GM19463 (cell line): ENCODE measurements at regions not wholly inside any gene's neighbourhood (a gene's known extent, or its start where the extent isn't known, plus 50 kb on each side); places are given as distances from the start of the nearest gene placed in this dataset.

ENCODE experiments used
- ATAC-seq: cut with Tn5 transposase; IDR thresholded peaks from one replicate; pipeline ENCODE4 v1.9.1; 2021; ENCODE audit warnings: mild to moderate bottlenecking, moderate library complexity; ENCODE audit not compliant: unreplicated experiment

DNA sequence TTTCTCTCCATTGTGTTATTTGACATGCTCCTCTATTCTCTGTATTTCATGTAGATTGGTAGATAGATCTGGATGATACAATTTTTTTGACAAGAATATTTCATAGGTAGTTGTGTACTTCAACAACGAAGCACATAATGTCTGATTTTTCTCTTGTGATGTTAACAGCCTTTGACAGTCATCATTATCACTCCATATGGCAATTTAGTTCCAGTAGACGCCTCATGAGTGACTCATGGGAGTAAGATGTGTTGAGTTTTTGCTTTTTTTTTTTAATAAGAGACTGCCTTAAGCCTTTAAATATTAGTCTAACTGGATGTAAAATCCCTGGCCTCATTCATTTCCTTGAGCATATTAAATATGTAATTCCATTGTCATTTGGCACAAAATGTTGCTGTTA is 123.5 kb upstream of the ZNF32 start:
- no peak for ATAC-seq

DNA sequence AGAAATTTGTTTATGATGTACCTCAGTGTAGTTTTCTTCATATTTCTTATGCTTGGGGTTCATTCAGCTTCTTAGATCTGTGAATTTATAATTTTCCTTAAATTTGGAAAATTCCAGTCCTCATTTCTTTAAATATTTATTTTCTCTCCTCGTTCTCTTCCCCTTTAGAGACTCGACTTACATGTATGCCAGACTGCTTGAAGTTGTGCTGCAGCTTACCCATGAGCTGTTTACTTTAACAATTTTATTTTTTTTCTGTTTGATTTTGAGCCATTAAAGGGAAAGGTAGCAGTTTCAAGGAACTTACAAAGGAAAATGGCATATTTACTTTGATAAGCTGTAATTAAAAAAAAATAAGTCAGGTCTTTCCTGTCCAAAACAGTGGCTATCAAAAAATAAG is 123.0 kb upstream of the ZNF32 start:
- ATAC-seq, result no peak

DNA sequence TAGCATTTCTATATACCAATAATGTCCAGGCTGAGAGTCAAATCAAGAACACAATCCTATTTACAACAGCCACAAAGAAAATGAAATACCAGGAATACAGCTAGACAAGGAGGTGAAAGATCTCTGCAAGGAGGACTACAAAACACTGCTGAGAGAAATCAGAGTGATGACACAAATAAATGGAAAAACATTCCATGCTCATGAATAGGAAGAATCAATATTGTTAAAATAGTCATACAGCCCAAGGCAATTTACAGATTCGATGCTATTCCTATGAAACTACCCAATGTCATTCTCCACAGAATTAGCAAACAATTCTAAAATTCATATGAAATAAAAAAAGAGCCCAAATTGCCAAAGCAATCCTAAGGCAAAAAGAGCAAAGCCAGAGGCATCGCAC is 116.8 kb upstream of the ZNF32 start:
- ATAC-seq, result no peak

DNA sequence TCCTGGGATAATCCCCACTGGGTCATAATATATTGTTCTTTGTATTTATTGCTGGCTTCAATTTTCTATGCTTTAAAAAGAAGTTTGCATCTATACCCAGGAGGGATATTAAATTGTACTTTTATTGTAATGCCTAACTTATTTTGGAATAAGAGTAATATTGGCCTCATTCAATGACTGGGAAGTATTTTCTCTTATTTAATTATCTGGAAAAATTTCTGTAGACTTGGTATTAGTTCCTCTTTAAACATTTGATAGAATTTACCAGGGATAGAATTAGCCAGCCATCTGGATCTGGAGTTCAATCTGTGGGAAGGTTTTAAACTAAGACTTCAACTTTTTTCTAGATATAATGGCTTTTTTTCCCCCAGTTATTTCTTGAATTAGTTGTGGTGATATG is 115.2 kb upstream of the ZNF32 start:
- no peak for ATAC-seq

DNA sequence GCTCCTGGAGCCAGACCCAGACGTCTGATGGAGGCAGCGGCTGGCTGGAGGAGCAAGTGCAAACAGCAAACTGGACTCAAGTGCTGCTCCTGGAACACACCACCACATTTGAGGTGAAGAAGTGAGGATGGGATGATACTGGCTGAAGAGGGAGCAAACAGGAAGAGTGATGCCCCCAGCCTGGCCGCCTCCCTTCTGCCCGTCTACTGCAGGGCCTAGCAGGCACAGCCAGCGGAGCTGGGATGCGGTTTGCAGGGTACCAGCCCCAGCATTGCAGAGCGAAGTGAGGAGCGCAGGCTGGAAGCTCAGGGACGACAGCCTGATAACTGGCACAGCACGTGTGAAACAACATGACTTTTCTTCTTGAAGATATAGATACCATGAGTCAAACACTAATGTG is 111.8 kb upstream of the ZNF32 start:
- ATAC-seq, result no peak

DNA sequence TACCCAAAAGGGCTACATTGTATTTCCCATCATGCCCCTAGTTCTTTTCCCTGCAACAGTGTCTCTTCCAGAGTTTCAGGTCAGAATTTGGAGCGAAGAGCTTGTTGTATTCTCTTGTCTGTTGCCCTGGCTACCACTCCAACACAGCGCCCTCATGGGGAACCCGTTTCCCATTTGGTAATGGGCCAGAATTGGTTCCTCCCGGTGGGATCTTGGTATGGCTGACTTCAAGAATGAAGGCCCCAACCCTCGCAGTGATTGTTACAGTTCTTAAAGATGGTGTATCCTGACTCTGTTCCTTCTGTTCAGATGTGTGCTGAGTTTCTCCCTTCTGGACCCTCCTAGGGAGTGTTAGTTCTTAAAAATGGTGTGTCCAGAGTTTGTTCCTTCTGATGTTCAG is 110.5 kb upstream of the ZNF32 start:
- no peak for ATAC-seq

DNA sequence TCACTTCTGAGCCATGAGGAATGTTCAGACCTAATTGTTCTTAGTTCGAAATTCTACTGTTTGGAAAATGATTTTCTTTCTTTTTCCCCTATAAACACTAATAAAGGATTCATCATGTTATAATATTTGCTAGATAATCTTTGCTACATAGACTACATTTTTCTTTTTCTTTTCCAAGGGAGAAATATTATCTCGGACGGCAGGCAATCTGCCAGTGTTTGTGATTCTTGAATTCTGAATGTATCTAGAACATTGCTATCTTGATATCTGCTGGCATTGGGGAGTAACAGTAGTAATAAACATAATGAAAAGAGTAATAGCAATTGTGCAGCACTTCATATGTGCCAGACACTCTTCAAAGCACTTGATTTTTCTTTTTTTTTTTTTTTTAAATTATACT is 107.7 kb upstream of the ZNF32 start:
- no peak for ATAC-seq

DNA sequence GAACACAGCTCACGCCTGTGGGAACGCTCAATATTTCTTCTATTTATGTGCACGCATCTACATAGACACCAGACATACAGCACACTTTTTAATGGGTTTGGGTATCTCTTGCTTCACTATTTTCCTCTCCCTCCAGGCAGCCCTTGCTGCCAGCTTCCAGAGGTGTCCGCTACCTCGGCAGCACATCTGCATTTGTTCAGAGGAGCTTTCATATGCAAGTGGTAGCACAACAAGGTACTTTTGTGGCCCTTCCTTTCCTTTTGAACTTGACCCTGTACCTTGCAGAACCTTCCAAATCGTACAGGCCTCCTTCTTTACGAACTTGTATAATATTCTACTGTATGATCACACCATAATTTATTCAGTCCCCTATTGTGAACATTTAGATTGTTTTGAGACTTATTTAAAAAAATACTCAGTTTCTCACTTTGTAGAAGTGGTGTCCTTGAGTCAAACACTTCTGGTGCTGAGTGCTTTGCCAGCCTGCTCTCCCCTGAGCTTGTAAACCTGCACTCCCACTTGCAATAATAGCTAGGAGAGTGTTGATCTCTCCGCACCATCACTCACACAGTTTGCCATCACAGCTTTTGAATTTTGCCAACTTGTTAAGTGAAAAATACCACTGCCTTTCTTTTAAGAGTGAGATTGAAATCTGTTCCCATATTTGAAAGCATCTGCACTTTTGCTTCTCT is 106.0 kb upstream of the ZNF32 start:
- no peak for ATAC-seq

DNA sequence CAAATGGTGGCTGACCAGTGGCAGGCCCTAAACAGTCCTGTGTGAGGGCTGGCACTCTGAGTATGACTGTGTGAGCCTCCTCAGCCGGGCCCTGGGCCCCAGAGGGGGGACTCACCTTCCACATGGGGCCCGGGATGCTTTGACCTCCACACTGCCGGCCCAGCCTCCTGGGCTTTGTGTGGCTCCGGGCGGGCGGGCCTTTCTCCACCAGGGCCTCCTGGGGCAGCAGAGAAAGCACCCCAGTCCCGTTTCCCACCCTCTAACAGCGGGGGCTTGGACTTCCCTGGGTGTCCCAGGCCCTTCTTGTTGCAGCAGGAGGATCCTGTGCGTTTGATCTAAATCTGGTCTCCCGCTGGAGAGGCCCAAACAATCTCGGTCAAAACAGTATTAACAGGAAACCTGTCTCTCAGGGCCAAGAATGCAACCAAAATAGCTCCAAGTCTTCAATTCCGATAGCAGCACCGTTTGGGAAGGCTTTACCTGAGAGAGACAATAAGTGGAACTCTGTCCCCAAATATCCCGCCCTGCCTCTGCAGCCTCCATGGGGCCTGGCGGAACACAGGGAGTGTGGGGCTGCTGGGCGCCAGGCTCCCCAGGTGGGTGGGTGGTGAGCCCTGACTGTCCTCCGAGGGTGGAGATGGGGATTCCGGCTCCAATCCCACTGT is 104.8 kb upstream of the ZNF32 start:
- ATAC-seq, result no peak

DNA sequence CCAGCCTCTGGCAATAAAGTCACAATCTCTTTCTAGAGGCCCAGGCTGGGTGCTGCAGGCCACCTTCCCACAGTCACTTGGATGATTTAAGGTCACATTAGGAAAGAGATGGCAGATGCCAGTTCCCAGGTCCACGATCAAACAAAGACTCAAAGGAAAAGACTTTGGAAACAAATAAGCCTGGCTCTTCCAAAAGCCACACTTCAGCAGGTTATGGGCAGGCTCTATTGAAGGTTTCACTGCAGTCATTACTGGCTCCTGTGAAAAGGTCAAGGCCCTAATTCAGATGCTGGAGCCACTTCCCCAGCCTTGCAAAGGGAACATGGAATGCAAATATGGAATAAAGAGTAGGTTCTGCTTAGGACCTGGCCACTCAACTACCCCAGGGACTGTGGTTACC is 104.0 kb upstream of the ZNF32 start:
- no peak for ATAC-seq

DNA sequence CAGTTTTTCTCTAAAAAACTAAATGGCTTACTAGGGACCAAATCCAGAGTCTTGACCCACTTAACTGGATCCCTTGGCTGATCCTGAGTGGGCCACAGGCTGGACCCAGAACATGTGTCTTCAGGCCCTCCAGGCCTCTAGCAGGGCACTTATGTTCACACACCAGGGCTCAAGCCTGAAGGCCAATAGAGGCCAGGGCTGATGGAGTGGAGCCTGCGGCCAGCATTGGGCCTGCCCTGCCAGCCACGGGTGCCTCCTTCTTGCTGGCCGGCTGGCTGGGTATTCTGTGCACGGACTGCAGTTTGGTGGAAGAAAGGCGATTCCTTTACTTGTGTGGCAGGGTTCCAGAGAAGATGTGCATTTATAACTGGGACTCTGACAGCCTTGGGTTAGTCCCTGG is 103.0 kb upstream of the ZNF32 start:
- no peak for ATAC-seq

DNA sequence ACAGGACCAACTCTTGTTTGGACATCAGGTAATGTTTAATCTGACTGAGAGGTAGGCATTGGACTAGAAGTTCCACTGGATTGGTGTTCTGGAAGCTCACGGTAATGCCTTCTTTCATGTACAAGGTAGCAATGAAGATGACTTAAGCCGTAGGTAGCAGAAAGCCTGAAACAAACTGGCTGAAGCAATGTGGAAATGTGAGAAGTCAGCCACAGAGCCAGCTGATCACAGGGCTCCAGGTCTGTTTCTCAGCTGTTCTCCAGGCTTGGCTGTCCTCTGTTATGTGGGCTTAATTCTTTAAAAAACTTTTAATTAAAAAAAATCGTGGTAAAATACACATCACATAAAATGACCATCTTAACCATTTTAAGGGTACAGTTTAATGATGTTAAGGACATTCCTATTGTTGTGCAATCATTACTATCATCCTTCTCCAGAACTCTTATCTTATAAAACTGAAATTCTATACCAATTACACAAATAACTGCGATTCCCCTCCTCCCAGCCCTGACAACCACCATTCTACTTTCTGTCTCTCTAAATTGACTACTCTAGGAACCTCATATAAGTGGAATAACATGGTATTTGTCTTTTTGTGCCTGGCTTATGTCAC is 101.4 kb upstream of the ZNF32 start:
- no peak for ATAC-seq

DNA sequence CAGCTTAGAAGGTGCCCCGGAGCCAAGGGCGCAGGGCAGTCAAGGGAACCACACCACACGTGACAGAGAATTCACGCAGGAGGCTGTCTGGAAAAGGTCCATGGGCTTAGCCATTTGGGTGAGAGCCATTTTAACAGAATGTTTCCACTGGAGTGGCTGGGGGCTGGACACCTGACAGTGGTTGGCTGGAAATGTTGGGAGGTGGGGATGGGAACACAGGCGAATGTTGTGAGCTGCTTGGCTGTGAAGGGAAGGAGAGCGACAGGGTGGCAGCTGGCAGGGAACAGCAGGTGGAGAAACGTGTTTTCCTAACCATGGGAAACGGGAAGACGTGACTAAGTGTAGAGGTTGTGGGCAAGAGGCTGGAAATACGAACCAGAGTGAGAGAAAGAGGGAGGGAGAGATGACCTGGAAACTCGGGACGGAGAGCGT is 100.5 kb upstream of the ZNF32 start:
- no peak for ATAC-seq

DNA sequence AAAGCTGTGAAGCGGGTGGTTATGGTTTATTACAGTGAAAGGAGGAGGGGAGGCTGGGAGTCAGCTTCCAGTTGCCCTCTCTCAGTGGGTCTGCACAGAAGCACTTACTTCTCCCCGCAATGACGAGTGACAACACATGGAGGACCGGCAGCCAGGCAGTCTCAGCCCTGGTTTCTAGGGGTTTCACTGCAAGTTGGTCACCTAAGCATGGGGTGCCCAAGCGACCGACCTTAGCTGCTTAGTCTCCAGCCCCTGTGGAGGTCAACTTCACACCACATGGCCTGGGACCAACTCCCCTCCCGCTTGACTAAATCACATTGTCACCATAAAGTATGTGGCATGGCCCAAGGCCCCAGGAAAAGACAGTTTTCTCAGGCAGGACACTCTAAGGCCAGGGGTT is 99.9 kb upstream of the ZNF32 start:
- no peak for ATAC-seq

DNA sequence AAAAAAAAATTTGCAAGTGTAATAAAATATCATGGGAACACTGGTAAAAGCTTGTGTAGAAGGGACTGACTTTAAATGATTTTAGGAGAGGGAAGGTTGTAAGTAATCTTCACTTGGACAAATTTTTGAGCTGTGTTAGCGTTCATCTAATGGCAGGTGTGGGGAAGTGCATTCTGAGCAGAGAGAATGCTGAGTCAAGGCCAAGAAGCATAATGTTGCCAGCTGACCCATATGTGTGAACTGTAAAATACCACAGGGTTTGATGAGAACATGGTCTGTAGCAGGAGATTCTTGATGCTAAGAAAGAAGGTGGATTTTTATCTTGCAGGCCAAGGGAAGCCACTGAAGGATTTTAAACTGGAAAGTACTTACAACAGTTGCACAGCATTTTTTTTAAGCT is 98.2 kb upstream of the ZNF32 start:
- ATAC-seq, result no peak

DNA sequence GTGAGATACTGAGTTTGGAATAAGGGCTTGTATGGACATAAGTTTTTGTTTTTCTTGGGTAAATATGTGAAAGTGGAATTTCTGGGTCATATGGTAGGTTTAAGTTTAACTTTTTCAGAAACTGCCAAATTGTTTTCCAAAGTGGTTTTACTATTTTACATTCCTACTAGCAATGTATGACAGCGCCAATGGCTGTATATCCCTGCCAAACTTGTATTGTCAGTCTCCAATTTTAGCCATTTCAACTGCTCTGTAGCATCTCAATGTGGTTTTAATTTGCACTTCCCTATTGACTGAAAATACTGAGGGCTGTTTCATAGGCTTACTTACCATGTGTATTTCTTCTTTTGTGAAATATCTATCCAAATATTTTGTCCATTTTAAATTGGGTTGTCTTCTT is 90.5 kb upstream of the ZNF32 start:
- no peak for ATAC-seq

DNA sequence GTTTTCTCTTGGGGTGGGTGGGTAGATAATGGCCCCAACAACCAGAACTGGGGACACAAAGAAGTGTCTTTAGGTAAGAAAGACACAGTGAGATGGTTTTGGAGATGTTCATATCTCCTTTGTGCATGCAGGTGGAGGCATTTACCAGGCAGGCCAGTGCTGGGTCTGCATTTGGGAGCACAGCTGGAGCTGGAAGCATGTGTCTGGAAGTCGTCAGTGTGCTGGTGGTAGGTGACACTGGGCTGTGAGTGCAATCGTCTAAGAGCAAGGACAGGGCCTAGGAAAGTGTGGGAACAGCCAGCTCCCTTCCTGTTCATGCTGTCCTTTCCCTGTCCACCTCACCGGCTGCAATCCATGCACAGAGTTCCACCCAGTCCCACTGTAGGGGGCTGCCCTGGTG is 88.3 kb upstream of the ZNF32 start:
- no peak for ATAC-seq

DNA sequence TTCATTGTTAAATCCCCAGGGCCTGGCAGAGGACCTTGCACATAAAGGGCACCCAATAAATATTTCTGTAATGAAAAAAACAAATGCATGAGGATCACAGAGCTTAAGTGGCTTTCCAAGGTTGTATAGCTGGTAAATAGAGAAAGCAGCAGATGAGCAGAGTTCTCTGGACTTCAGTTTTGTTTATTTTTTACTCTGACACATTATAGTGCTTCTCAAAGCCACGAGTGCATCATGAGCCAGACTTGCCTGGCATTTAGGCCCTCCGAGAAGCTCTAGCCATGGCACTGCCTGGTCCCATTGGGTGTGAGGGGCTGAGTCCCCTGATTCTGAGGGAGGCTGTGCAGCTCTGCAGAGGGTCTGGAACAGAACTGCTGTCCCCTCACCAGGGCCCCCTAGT is 87.2 kb upstream of the ZNF32 start:
- no peak for ATAC-seq

DNA sequence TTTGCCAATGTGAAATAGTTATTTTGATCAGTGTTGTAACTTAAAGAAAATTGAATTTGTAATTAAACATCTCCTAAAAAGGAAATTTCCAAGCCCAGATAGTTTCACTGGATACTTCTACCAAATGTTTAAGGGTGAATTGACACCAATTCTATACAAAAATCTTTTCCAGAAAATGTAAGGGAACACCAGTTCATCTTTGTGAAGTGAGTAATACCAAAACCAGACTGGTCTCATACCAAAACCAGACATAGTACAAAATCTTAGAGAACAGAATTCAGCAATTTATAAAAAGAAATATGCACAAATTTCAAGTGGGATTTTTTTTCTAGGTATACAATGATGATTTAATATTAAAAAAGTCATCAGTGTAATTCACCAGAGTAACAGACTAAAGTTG is 86.0 kb upstream of the ZNF32 start:
- ATAC-seq, result no peak

DNA sequence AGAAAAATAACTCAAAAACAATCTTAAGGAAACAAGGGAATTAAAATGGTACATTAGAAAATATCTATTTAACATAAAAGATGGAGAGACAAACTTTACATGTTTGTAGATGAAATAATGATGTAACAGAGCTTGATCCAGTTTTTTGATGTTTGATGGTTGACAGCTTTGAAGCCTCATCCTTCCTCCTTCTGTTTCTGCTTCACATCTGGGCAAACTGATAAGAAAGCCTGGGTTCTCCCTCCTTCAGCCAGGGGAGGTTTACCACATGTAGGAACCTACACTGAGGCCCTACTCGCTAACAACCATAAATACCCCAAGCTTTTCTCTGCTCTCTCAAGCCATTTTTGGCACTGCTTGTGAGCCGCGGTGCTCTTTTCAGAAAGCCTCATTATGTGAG is 82.8 kb upstream of the ZNF32 start:
- no peak for ATAC-seq

DNA sequence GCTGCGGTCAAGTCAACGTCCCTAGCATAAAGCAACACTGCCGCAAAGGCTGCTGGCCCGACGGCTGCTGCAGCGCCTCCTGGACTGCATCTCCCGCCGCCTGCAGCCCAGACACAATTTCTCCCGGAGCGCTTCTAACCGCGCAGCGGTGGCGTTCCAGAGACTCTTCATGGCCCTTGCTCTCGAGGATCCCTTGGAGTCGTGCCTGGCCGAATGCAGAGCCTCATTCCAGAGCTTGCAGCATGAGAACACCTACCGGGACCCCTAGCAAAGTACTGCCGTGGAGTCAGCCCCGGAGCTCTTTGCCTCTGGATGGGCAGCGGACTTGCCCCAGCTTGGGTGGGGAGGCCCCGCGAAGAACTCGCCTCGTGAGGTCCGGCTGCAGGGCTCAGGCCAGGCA is 79.7 kb upstream of the ZNF32 start:
- ATAC-seq, result no peak

DNA sequence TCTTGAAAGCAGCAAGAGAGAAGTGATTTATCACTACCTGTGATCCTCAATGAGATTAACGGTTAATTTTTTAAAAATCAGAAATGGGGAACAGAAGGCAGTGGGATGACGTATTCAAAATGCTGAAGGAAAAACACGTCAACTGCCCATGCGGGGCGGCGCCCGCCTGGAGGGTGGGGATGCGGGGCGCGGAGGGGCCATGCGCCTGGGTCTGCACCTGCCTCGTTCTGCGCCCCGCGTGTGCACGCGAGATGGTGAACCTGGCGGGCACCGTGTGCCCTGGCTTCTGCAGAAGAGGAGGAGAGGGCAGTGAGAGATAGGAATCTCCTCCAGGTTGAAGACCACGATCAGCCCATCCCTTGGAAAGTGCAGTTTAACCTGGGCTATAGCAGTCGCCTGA is 79.3 kb upstream of the ZNF32 start:
- ATAC-seq, result no peak

DNA sequence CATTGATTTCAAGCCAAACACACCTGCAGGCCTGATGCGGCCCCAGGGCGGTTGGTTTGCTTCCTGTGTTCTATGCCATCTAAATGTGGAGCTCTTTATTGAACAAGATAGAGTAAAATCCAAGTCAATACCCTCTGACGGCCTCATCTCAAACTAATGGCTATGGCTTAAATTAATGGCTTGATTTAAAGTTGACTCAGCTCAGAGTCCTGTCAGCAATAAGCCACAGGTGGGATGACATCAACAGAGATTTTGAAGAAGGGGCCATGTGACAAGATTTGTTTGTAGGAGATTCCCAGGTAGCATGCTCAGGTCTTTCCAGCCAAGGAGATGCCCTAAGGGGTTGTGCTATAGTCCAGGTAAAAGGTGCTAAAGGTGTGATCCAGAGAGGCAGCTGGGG is 66.7 kb upstream of the ZNF32 start:
- no peak for ATAC-seq
